GM19351 (cell line): ENCODE measurements at regions not wholly inside any gene's neighbourhood (a gene's known extent, or its start where the extent isn't known, plus 50 kb on each side); places are given as distances from the start of the nearest gene placed in this dataset.

Source experiments
- ATAC-seq: cut with Tn5 transposase; IDR thresholded peaks from one replicate; pipeline ENCODE4 v1.9.1; 2021; ENCODE audit warnings: mild to moderate bottlenecking, moderate library complexity; ENCODE audit not compliant: unreplicated experiment

- no peak for ATAC-seq
Observed at GRCh38 chr10:107619139-107619538, 454.6 kb upstream of the SORCS1 start.

GRCh38 chr10:107618504-107618994 is 454.0 kb upstream of the SORCS1 start:
- ATAC-seq: no peak

- ATAC-seq: no peak
Observed at GRCh38 chr10:107616463-107617410, 452.2 kb upstream of the SORCS1 start.

GRCh38 chr10:107616031-107616430 is 451.5 kb upstream of the SORCS1 start:
- ATAC-seq: no peak

GRCh38 chr10:107614939-107615685 is 450.6 kb upstream of the SORCS1 start:
- ATAC-seq: no peak

GRCh38 chr10:107611115-107611514 is 446.6 kb upstream of the SORCS1 start:
- no peak for ATAC-seq

GRCh38 chr10:107589081-107589480 is 424.6 kb upstream of the SORCS1 start:
- ATAC-seq: no peak

GRCh38 chr10:107585630-107586029 is 421.1 kb upstream of the SORCS1 start:
- ATAC-seq: no peak

GRCh38 chr10:107583974-107584373 is 419.5 kb upstream of the SORCS1 start:
- ATAC-seq: peak; percentile 57

- no peak for ATAC-seq
Observed at GRCh38 chr10:107579970-107580369, 415.5 kb upstream of the SORCS1 start.

- ATAC-seq: no peak
Observed at GRCh38 chr10:107577221-107577620, 412.7 kb upstream of the SORCS1 start.

GRCh38 chr10:107576746-107577145 is 412.2 kb upstream of the SORCS1 start:
- ATAC-seq: no peak

- ATAC-seq: no peak
Observed at GRCh38 chr10:107565014-107565413, 400.5 kb upstream of the SORCS1 start.

- ATAC-seq: no peak
Observed at GRCh38 chr10:107561136-107561650, 396.7 kb upstream of the SORCS1 start.

GRCh38 chr10:107557916-107558315 is 393.4 kb upstream of the SORCS1 start:
- no peak for ATAC-seq

GRCh38 chr10:107554333-107554732 is 389.8 kb upstream of the SORCS1 start:
- no peak for ATAC-seq

GRCh38 chr10:107553470-107553869 is 389.0 kb upstream of the SORCS1 start:
- ATAC-seq: peak; percentile 66

- no peak for ATAC-seq
Observed at GRCh38 chr10:107552963-107553362, 388.5 kb upstream of the SORCS1 start.

- no peak for ATAC-seq
Observed at GRCh38 chr10:107548301-107548700, 383.8 kb upstream of the SORCS1 start.

- ATAC-seq: no peak
Observed at GRCh38 chr10:107546986-107547385, 382.5 kb upstream of the SORCS1 start.

- no peak for ATAC-seq
Observed at GRCh38 chr10:107546284-107546683, 381.8 kb upstream of the SORCS1 start.
